Liver (tissue), 8 donors: ENCODE measurements at regions not wholly inside any gene's neighbourhood (a gene's known extent, or its start where the extent isn't known, plus 50 kb on each side); places are given as distances from the start of the nearest gene placed in this dataset.

Experiments used
- DNase-seq: peaks from one replicate; pipeline ENCODE4 v3.0.0-alpha.2; 2017; ENCODE audit warnings: low spot score
- H3K27ac ChIP-seq, 2 donors: one replicate each; pipeline ENCODE4 v1.7.0; 2013; ENCODE audit warnings: inconsistent platforms in 2 of 2, low read length in 2 of 2, control low read depth in 1 of 2, low read depth in 1 of 2, mild to moderate bottlenecking in 1 of 2
- H3K27me3 ChIP-seq, 4 donors: one replicate each; pipeline versions ENCODE4 v1.6.1 to v1.7.0; 2013; ENCODE audit warnings: low read length in 3 of 4, inconsistent platforms in 1 of 4, mild to moderate bottlenecking in 1 of 4, moderate library complexity in 1 of 4; ENCODE audit not compliant: control insufficient read depth in 4 of 4, insufficient read depth in 4 of 4
- H3K36me3 ChIP-seq, 4 donors: one replicate each; pipeline versions ENCODE4 v1.6.1 to v1.7.0; 2013; ENCODE audit warnings: low read length in 3 of 4, mild to moderate bottlenecking in 3 of 4, low read depth in 1 of 4, moderate library complexity in 1 of 4; ENCODE audit not compliant: control insufficient read depth in 4 of 4, insufficient read depth in 3 of 4
- H3K4me1 ChIP-seq, 4 donors: one replicate each; pipeline versions ENCODE4 v1.6.1 to v1.7.0; 2013; ENCODE audit warnings: low read length in 3 of 4, mild to moderate bottlenecking in 3 of 4, moderate library complexity in 1 of 4; ENCODE audit not compliant: control insufficient read depth in 4 of 4, insufficient read depth in 4 of 4
- H3K4me3 ChIP-seq, 3 donors: one replicate each; pipeline versions ENCODE4 v1.6.1 to v1.7.0; 2013; ENCODE audit warnings: low read length in 3 of 3, control low read depth in 1 of 3, low read depth in 1 of 3, mild to moderate bottlenecking in 1 of 3
- H3K9ac ChIP-seq, 2 donors: one replicate each; pipeline ENCODE4 v1.7.0; 2013; ENCODE audit warnings: low read length in 2 of 2, mild to moderate bottlenecking in 2 of 2, moderate library complexity in 2 of 2, control low read depth in 1 of 2, low read depth in 1 of 2
- H3K9me3 ChIP-seq, 4 donors: one replicate each; pipeline versions ENCODE4 v1.6.1 to v1.7.0; 2013; ENCODE audit warnings: low read length in 3 of 4; ENCODE audit not compliant: control insufficient read depth in 4 of 4
- EGR1 ChIP-seq, 2 donors: IDR thresholded peaks; 2 replicates each; pipeline ENCODE4 v1.6.1; 2016 to 2018; ENCODE audit warnings: antibody characterized with exemption in 2 of 2, low read depth in 2 of 2
- FOXA1 ChIP-seq: IDR thresholded peaks from 2 replicates; pipeline ENCODE4 v1.6.1; 2016; ENCODE audit warnings: antibody characterized with exemption
- FOXA2 ChIP-seq: IDR thresholded peaks from 2 replicates; pipeline ENCODE4 v1.6.1; 2016; ENCODE audit warnings: antibody characterized with exemption
- GABPA ChIP-seq, 2 donors: IDR thresholded peaks in 1 of 2; conservative IDR thresholded peaks in 1 of 2; 2 replicates each; pipeline ENCODE4 v1.6.1; 2016; ENCODE audit warnings: antibody characterized with exemption in 2 of 2, mild to moderate bottlenecking in 1 of 2, moderate library complexity in 1 of 2
- HNF4A ChIP-seq, 2 donors: conservative IDR thresholded peaks; 2 replicates each; pipeline ENCODE4 v1.6.1; 2016; ENCODE audit warnings: antibody characterized with exemption in 2 of 2, mild to moderate bottlenecking in 2 of 2
- JUND ChIP-seq, 2 donors: IDR thresholded peaks; 2 replicates each; pipeline ENCODE4 v1.6.1; 2016; ENCODE audit warnings: antibody characterized with exemption in 2 of 2
- NR2F2 ChIP-seq: IDR thresholded peaks from 2 replicates; pipeline ENCODE4 v1.6.1; 2016; ENCODE audit warnings: antibody characterized with exemption
- RAD21 ChIP-seq, 2 donors: IDR thresholded peaks; 2 replicates each; pipeline ENCODE4 v1.6.1; 2016; ENCODE audit warnings: antibody characterized with exemption in 2 of 2, mild to moderate bottlenecking in 2 of 2
- YY1 ChIP-seq: IDR thresholded peaks from 2 replicates; pipeline ENCODE4 v1.6.1; 2016; ENCODE audit warnings: antibody characterized with exemption, mild to moderate bottlenecking
- WGBS: extraction: QIAGEN DNeasy Blood & Tissue Kit; methylation state at CpG from one replicate; pipeline ENCODE4 v1.1.7; 2013; 5-methylcytosine and 5-hydroxymethylcytosine counted together
- TF ChIP-seq, protein P1 (sequence below): fragments of 150-350 bp; IDR thresholded peaks from 2 replicates; pipeline ENCODE4 v1.5.1; 2017; ENCODE audit warnings: improper control_type of control experiment, low read depth, low read length; ENCODE audit not compliant: missing input control
- TF ChIP-seq, protein P2 (sequence below): IDR thresholded peaks from 2 replicates; pipeline ENCODE4 v1.6.1; 2016; ENCODE audit warnings: antibody characterized with exemption
- TF ChIP-seq, protein P3 (sequence below): IDR thresholded peaks from 2 replicates; pipeline ENCODE4 v1.6.1; 2016; ENCODE audit warnings: antibody characterized with exemption
- TF ChIP-seq, protein P4 (sequence below): IDR thresholded peaks from 2 replicates; pipeline ENCODE4 v1.6.1; 2016; ENCODE audit warnings: antibody characterized with exemption, mild to moderate bottlenecking
- donor health status: healthy.
- donor health status: healthy.
- donor health status: healthy.
- donor health status: healthy.
- donor health status: healthy.

DNA sequence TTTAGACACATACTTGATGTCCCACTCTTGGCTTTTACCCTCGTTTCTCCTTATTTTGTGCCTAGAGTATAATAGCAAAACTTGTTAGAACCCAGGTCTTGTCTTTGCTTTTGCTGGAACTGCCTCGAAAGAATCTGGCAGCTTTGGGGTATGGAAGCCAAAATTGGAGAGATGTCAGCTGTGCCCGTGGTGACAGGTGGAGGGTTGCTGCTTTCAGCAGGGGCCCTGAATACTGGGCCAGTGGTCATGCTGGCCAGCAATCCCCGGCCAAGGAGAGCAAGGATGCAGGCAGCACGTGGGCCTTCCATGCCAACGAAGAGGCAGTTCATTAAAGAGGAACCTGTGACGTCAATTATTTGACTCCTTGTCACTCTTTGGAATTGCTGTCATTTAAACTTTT, 181.1 kb downstream of the HIPK3 start:
- peaks cover 0 to 8% (median under 1%) of the 10 kb centered on the region in 4 donors for H3K9me3 ChIP-seq
- H3K27me3 ChIP-seq: no peaks in the 10 kb centered on the region
- no peaks in the 10 kb centered on the region for H3K4me1 ChIP-seq
- H3K4me3 ChIP-seq: no peak overlapping the region
- no peak overlapping the region for H3K27ac ChIP-seq
- no peaks in the 10 kb centered on the region for H3K36me3 ChIP-seq
- TF ChIP-seq RAD21 (IDR thresholded peaks at IDR 0.05) (no peak), NR2F2 (no peak)
- TF ChIP-seq, protein P1, sequence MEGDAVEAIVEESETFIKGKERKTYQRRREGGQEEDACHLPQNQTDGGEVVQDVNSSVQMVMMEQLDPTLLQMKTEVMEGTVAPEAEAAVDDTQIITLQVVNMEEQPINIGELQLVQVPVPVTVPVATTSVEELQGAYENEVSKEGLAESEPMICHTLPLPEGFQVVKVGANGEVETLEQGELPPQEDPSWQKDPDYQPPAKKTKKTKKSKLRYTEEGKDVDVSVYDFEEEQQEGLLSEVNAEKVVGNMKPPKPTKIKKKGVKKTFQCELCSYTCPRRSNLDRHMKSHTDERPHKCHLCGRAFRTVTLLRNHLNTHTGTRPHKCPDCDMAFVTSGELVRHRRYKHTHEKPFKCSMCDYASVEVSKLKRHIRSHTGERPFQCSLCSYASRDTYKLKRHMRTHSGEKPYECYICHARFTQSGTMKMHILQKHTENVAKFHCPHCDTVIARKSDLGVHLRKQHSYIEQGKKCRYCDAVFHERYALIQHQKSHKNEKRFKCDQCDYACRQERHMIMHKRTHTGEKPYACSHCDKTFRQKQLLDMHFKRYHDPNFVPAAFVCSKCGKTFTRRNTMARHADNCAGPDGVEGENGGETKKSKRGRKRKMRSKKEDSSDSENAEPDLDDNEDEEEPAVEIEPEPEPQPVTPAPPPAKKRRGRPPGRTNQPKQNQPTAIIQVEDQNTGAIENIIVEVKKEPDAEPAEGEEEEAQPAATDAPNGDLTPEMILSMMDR: no peak
- H3K9ac ChIP-seq: no peak overlapping the region
- no peak for DNase-seq
- 80% methylated on average over 7 of the region's 7 CpGs for WGBS

DNA sequence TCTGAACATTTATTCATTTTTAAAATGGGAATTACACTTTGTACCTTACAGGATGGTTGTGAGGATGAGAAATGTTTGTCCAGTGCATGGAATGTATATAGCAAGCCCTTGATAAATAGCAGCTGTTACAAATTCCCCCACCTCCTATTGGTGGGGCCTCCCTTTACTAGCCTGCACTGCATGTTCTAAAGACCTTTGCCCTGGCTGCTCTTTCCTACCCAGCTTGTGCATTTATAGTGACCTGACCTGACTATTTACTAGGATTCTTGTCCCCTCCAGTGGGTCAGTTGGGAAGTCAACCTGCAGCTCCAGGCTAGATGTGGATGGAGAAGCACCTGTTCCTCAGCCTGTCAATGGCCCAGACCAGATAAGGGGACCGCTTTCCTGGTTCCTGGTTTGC, 180.3 kb downstream of the HIPK3 start:
- H3K36me3 ChIP-seq: no peaks in the 10 kb centered on the region
- DNase-seq: no peak
- no peaks in the 10 kb centered on the region for H3K27me3 ChIP-seq
- H3K27ac ChIP-seq: no peak overlapping the region
- no peak for TF ChIP-seq RAD21 (IDR thresholded peaks at IDR 0.05)
- TF ChIP-seq GABPA (IDR thresholded peaks at IDR 0.05 in 1 of 2, conservative IDR thresholded peaks at IDR 0.05 in 1 of 2): no peak
- no peak for TF ChIP-seq EGR1 (IDR thresholded peaks at IDR 0.05; ENCODE audit: low read depth in 2 of 2)
- no peak for TF ChIP-seq NR2F2
- TF ChIP-seq, protein P2, sequence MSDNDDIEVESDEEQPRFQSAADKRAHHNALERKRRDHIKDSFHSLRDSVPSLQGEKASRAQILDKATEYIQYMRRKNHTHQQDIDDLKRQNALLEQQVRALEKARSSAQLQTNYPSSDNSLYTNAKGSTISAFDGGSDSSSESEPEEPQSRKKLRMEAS: no peak
- TF ChIP-seq, protein P1: no peak
- TF ChIP-seq FOXA2: no peak
- TF ChIP-seq FOXA1: no peak
- TF ChIP-seq HNF4A (conservative IDR thresholded peaks at IDR 0.05): no peak
- TF ChIP-seq YY1: no peak
- no peak for TF ChIP-seq JUND (IDR thresholded peaks at IDR 0.05)
- TF ChIP-seq, protein P3, sequence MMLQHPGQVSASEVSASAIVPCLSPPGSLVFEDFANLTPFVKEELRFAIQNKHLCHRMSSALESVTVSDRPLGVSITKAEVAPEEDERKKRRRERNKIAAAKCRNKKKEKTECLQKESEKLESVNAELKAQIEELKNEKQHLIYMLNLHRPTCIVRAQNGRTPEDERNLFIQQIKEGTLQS: no peak
- TF ChIP-seq, protein P4, sequence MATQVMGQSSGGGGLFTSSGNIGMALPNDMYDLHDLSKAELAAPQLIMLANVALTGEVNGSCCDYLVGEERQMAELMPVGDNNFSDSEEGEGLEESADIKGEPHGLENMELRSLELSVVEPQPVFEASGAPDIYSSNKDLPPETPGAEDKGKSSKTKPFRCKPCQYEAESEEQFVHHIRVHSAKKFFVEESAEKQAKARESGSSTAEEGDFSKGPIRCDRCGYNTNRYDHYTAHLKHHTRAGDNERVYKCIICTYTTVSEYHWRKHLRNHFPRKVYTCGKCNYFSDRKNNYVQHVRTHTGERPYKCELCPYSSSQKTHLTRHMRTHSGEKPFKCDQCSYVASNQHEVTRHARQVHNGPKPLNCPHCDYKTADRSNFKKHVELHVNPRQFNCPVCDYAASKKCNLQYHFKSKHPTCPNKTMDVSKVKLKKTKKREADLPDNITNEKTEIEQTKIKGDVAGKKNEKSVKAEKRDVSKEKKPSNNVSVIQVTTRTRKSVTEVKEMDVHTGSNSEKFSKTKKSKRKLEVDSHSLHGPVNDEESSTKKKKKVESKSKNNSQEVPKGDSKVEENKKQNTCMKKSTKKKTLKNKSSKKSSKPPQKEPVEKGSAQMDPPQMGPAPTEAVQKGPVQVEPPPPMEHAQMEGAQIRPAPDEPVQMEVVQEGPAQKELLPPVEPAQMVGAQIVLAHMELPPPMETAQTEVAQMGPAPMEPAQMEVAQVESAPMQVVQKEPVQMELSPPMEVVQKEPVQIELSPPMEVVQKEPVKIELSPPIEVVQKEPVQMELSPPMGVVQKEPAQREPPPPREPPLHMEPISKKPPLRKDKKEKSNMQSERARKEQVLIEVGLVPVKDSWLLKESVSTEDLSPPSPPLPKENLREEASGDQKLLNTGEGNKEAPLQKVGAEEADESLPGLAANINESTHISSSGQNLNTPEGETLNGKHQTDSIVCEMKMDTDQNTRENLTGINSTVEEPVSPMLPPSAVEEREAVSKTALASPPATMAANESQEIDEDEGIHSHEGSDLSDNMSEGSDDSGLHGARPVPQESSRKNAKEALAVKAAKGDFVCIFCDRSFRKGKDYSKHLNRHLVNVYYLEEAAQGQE: no peak
- no peaks in the 10 kb centered on the region for H3K4me1 ChIP-seq
- no peak overlapping the region for H3K4me3 ChIP-seq
- WGBS: 92% methylated on average over 1 of the region's 1 CpG
- no peak overlapping the region for H3K9ac ChIP-seq
- peaks cover 0 to 8% (median under 1%) of the 10 kb centered on the region in 4 donors for H3K9me3 ChIP-seq
